Neural progenitor cell (in vitro differentiated cells): ENCODE measurements at regions not wholly inside any gene's neighbourhood (a gene's known extent, or its start where the extent isn't known, plus 50 kb on each side); places are given as distances from the start of the nearest gene placed in this dataset.

ENCODE experiments used
- CTCF ChIP-seq: fragments of 200-600 bp; sonication (generic); IDR thresholded peaks from 2 replicates; pipeline ENCODE4 v1.5.1; 2017; ENCODE audit warnings: antibody characterized with exemption, mild to moderate bottlenecking
- EZH2phosphoT487 ChIP-seq: fragments of 200-600 bp; sonication (generic); IDR thresholded peaks from 2 replicates; pipeline ENCODE4 v1.6.1; 2017; ENCODE audit warnings: antibody characterized with exemption

- TF ChIP-seq CTCF: no peak
- TF ChIP-seq EZH2phosphoT487: no peak
Observed at GRCh38 chr21:25408666-25409065, 198.6 kb downstream of the MRPL39 start.
